GM23248 (cell line): ENCODE measurements at regions not wholly inside any gene's neighbourhood (a gene's known extent, or its start where the extent isn't known, plus 50 kb on each side); places are given as distances from the start of the nearest gene placed in this dataset.

Experiments used
- EZH2 ChIP-seq: fragments of 200-600 bp; sonication (generic); IDR thresholded peaks from 2 replicates; pipeline ENCODE4 v1.6.1; 2018; ENCODE audit warnings: antibody characterized with exemption, mild to moderate bottlenecking; ENCODE audit not compliant: insufficient read depth, poor library complexity, severe bottlenecking
- EZH2phosphoT487 ChIP-seq: fragments of 200-600 bp; sonication (generic); IDR thresholded peaks from 2 replicates; pipeline ENCODE4 v1.6.1; 2018; ENCODE audit warnings: antibody characterized with exemption, moderate library complexity, mild to moderate bottlenecking, low read depth; ENCODE audit not compliant: insufficient read depth

DNA sequence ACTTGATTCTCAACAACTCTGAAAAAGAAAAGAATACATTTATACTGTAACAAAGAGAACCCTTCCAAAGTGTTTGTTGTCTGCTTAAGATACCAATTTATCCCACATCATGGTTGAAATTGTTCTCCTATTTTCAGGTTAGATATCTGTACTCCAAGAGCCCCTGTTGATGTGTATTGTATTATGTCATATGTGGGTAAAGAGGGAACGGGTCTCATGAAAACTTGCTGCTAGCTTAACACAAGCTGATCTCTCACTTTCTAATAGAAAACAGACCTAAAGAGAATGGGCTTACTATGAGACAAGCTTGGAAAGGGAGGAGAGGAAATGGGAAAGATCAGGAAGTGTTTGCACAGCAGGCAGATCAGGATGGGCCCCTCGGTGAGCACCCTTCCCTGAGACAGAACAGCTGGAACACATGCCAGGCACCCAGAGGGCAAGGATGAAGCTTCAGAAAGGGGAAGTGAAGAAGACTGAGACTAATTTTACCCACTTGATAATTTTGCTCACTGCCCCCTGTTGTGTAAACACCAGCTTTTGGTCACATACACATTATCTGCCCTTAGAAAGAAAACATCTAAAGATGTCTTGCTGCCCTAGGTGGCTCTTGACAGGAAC is 747.9 kb upstream of the CCDC54 start:
- TF ChIP-seq EZH2 (no peak), EZH2phosphoT487 (no peak)
